Renal pelvis (tissue), 1 donor: ENCODE measurements at regions not wholly inside any gene's neighbourhood (a gene's known extent, or its start where the extent isn't known, plus 50 kb on each side); places are given as distances from the start of the nearest gene placed in this dataset.

Experiments
- DNase-seq: peaks from one replicate; pipeline ENCODE4 v3.0.0-alpha.2; 2013

- no peak for DNase-seq
Observed at GRCh38 chr9:121599872-121600585, 51.4 kb upstream of the DAB2IP start.

GRCh38 chr9:121601194-121601593 lies 50.2 kb upstream of the DAB2IP start:
- no peak for DNase-seq
